NCI-H524 treated with DMSO at 0.1 percent for 48 hours (cell line): ENCODE measurements at regions not wholly inside any gene's neighbourhood (a gene's known extent, or its start where the extent isn't known, plus 50 kb on each side); places are given as distances from the start of the nearest gene placed in this dataset.

Experiments used
- DNase-seq: peaks from one replicate; lab custom pipeline; 2025; lab: John Stamatoyannopoulos, UW

GRCh38 chr2:150003544-150003943 is 416.0 kb upstream of the MMADHC start:
- no peak for DNase-seq

- DNase-seq: no peak
Measured at GRCh38 chr2:150001788-150002187, 414.2 kb upstream of the MMADHC start.

- no peak for DNase-seq
Measured at GRCh38 chr2:149996901-149997300, 409.3 kb upstream of the MMADHC start.

GRCh38 chr2:149994057-149994728 is 406.6 kb upstream of the MMADHC start:
- DNase-seq: peak; percentile 55

GRCh38 chr2:149993316-149993715 is 405.7 kb upstream of the MMADHC start:
- no peak for DNase-seq

- DNase-seq: no peak
Measured at GRCh38 chr2:149991576-149991975, 404.0 kb upstream of the MMADHC start.

- no peak for DNase-seq
Measured at GRCh38 chr2:149990965-149991364, 403.4 kb upstream of the MMADHC start.

- no peak for DNase-seq
Measured at GRCh38 chr2:149989447-149990063, 402.0 kb upstream of the MMADHC start.

GRCh38 chr2:149988361-149988760 is 400.8 kb upstream of the MMADHC start:
- DNase-seq: no peak

- DNase-seq: no peak
Measured at GRCh38 chr2:149986861-149987260, 399.3 kb upstream of the MMADHC start.

GRCh38 chr2:149984311-149984710 is 396.7 kb upstream of the MMADHC start:
- DNase-seq: no peak

GRCh38 chr2:149972066-149972465 is 384.5 kb upstream of the MMADHC start:
- peak; percentile 85 for DNase-seq

GRCh38 chr2:149954981-149955600 is 367.5 kb upstream of the MMADHC start:
- no peak for DNase-seq

GRCh38 chr2:149953627-149954026 is 366.1 kb upstream of the MMADHC start:
- DNase-seq: no peak

- no peak for DNase-seq
Measured at GRCh38 chr2:149931486-149931885, 343.9 kb upstream of the MMADHC start.

GRCh38 chr2:149928011-149928410 is 340.4 kb upstream of the MMADHC start:
- no peak for DNase-seq

- no peak for DNase-seq
Measured at GRCh38 chr2:149926149-149926548, 338.6 kb upstream of the MMADHC start.

- no peak for DNase-seq
Measured at GRCh38 chr2:149924549-149925213, 337.1 kb upstream of the MMADHC start.

GRCh38 chr2:149924028-149924427 is 336.5 kb upstream of the MMADHC start:
- DNase-seq: no peak

GRCh38 chr2:149921911-149922616 is 334.5 kb upstream of the MMADHC start:
- no peak for DNase-seq

GRCh38 chr2:149920389-149920788 is 332.8 kb upstream of the MMADHC start:
- no peak for DNase-seq

GRCh38 chr2:149915151-149915550 is 327.6 kb upstream of the MMADHC start:
- DNase-seq: no peak
